GM21381 (cell line): ENCODE measurements at regions not wholly inside any gene's neighbourhood (a gene's known extent, or its start where the extent isn't known, plus 50 kb on each side); places are given as distances from the start of the nearest gene placed in this dataset.
"Not testable (repeated sequence)": the region's sequence is repeated elsewhere in the genome, so short reads cannot be mapped to it uniquely, and the experiment has no call there.

ENCODE experiments used
- ATAC-seq: cut with Tn5 transposase; IDR thresholded peaks from one replicate; pipeline ENCODE4 v1.9.1; 2021; ENCODE audit warnings: mild to moderate bottlenecking, moderate library complexity; ENCODE audit not compliant: unreplicated experiment

- ATAC-seq: no peak
Observed at GRCh38 chr6:20263059-20263458, 50.8 kb upstream of the MBOAT1 start.

- ATAC-seq: no peak
Observed at GRCh38 chr6:20265842-20266241, 53.6 kb upstream of the MBOAT1 start.

GRCh38 chr6:20266851-20267608 is 54.8 kb upstream of the MBOAT1 start:
- ATAC-seq: peak; percentile 75

- ATAC-seq: no peak
Observed at GRCh38 chr6:20269181-20269580, 56.9 kb upstream of the MBOAT1 start.

- ATAC-seq: no peak
Observed at GRCh38 chr6:20271818-20272217, 59.5 kb upstream of the MBOAT1 start.

GRCh38 chr6:20274137-20274536 is 61.9 kb upstream of the MBOAT1 start:
- no peak for ATAC-seq

GRCh38 chr6:20275837-20276236 is 63.6 kb upstream of the MBOAT1 start:
- not testable (repeated sequence) for ATAC-seq

- not testable (repeated sequence) for ATAC-seq
Observed at GRCh38 chr6:20277724-20278123, 65.5 kb upstream of the MBOAT1 start.

- no peak for ATAC-seq
Observed at GRCh38 chr6:20279051-20279450, 66.8 kb upstream of the MBOAT1 start.

GRCh38 chr6:20279608-20280287 is 67.5 kb upstream of the MBOAT1 start:
- no peak for ATAC-seq

- ATAC-seq: no peak
Observed at GRCh38 chr6:20280288-20280621, 68.0 kb upstream of the MBOAT1 start.

GRCh38 chr6:20284672-20285071 is 72.4 kb upstream of the MBOAT1 start:
- ATAC-seq: no peak

- no peak for ATAC-seq
Observed at GRCh38 chr6:20286968-20287565, 74.8 kb upstream of the MBOAT1 start.

GRCh38 chr6:20291764-20292580 is 79.7 kb upstream of the MBOAT1 start:
- peak; percentile 75 for ATAC-seq

- no peak for ATAC-seq
Observed at GRCh38 chr6:20292905-20293304, 80.6 kb upstream of the MBOAT1 start.

- ATAC-seq: no peak
Observed at GRCh38 chr6:20301256-20301655, 89.0 kb upstream of the MBOAT1 start.

GRCh38 chr6:20302168-20302567 is 89.9 kb upstream of the MBOAT1 start:
- ATAC-seq: no peak

GRCh38 chr6:20302702-20303251 is 90.5 kb upstream of the MBOAT1 start:
- ATAC-seq: no peak

GRCh38 chr6:20306491-20306890 is 94.2 kb upstream of the MBOAT1 start:
- ATAC-seq: no peak

GRCh38 chr6:20309186-20309585 is 92.5 kb upstream of the E2F3 start:
- no peak for ATAC-seq

GRCh38 chr6:20310185-20310584 is 91.5 kb upstream of the E2F3 start:
- ATAC-seq: no peak
